NCI-H1105 (cell line): ENCODE measurements at regions not wholly inside any gene's neighbourhood (a gene's known extent, or its start where the extent isn't known, plus 50 kb on each side); places are given as distances from the start of the nearest gene placed in this dataset.
"Not testable (repeated sequence)": the region's sequence is repeated elsewhere in the genome, so short reads cannot be mapped to it uniquely, and the experiment has no call there.

Source experiments
- DNase-seq: peaks from one replicate; lab custom pipeline; 2025; lab: John Stamatoyannopoulos, UW

- DNase-seq: no peak
Measured at GRCh38 chr4:28225689-28226353, 1365.2 kb downstream of the STIM2 start.

- DNase-seq: no peak
Measured at GRCh38 chr4:28226962-28227361, 1366.3 kb downstream of the STIM2 start.

- no peak for DNase-seq
Measured at GRCh38 chr4:28227764-28228163, 1367.1 kb downstream of the STIM2 start.

- no peak for DNase-seq
Measured at GRCh38 chr4:28228561-28229491, 1368.2 kb downstream of the STIM2 start.

GRCh38 chr4:28232376-28232775, 1371.7 kb downstream of the STIM2 start:
- DNase-seq: no peak

- DNase-seq: no peak
Measured at GRCh38 chr4:28232951-28233350, 1372.3 kb downstream of the STIM2 start.

- DNase-seq: no peak
Measured at GRCh38 chr4:28233724-28234123, 1373.1 kb downstream of the STIM2 start.

- no peak for DNase-seq
Measured at GRCh38 chr4:28238876-28239275, 1378.2 kb downstream of the STIM2 start.

GRCh38 chr4:28241021-28241420, 1380.4 kb downstream of the STIM2 start:
- DNase-seq: no peak

GRCh38 chr4:28247805-28248204, 1387.2 kb downstream of the STIM2 start:
- DNase-seq: no peak

- DNase-seq: no peak
Measured at GRCh38 chr4:28248269-28248668, 1387.6 kb downstream of the STIM2 start.

GRCh38 chr4:28250646-28251045, 1390.0 kb downstream of the STIM2 start:
- DNase-seq: no peak

- DNase-seq: no peak
Measured at GRCh38 chr4:28251831-28252230, 1391.2 kb downstream of the STIM2 start.

- DNase-seq: no peak
Measured at GRCh38 chr4:28254003-28254402, 1393.4 kb downstream of the STIM2 start.

- no peak for DNase-seq
Measured at GRCh38 chr4:28256295-28256694, 1395.7 kb downstream of the STIM2 start.

- DNase-seq: no peak
Measured at GRCh38 chr4:28259951-28260350, 1399.3 kb downstream of the STIM2 start.

GRCh38 chr4:28267166-28267565, 1406.5 kb downstream of the STIM2 start:
- no peak for DNase-seq

- no peak for DNase-seq
Measured at GRCh38 chr4:28269426-28269825, 1408.8 kb downstream of the STIM2 start.

GRCh38 chr4:28277931-28278330, 1417.3 kb downstream of the STIM2 start:
- no peak for DNase-seq

GRCh38 chr4:28278676-28279075, 1418.0 kb downstream of the STIM2 start:
- no peak for DNase-seq

GRCh38 chr4:28279249-28279648, 1418.6 kb downstream of the STIM2 start:
- no peak for DNase-seq

GRCh38 chr4:28286266-28286665, 1425.6 kb downstream of the STIM2 start:
- not testable (repeated sequence) for DNase-seq

GRCh38 chr4:28287831-28288233, 1427.2 kb downstream of the STIM2 start:
- DNase-seq: no peak
